ENCODE measurements at regions not wholly inside any gene's neighbourhood (a gene's known extent, or its start where the extent isn't known, plus 50 kb on each side); places are given as distances from the start of the nearest gene placed in this dataset.

DNA sequence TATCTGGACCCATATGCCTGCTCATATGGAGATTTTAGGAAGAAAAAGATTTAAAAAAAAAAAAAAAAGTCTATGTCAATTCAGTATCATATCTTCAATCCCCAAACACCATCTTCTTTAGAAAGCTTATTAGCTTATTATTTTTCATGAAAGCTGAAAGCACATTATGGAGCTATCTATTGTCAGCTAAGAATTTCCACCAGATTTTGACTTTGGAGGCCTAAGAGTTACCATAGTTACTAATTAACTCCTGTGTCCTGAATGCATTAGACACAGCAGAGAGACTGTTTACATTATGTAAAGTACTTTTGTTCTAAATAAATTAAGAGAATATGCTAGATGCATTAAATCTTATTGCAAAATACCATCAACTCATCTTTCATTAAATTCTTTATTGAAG is 255.5 kb upstream of the NRSN1 start:
- TF ChIP-seq, protein P1, sequence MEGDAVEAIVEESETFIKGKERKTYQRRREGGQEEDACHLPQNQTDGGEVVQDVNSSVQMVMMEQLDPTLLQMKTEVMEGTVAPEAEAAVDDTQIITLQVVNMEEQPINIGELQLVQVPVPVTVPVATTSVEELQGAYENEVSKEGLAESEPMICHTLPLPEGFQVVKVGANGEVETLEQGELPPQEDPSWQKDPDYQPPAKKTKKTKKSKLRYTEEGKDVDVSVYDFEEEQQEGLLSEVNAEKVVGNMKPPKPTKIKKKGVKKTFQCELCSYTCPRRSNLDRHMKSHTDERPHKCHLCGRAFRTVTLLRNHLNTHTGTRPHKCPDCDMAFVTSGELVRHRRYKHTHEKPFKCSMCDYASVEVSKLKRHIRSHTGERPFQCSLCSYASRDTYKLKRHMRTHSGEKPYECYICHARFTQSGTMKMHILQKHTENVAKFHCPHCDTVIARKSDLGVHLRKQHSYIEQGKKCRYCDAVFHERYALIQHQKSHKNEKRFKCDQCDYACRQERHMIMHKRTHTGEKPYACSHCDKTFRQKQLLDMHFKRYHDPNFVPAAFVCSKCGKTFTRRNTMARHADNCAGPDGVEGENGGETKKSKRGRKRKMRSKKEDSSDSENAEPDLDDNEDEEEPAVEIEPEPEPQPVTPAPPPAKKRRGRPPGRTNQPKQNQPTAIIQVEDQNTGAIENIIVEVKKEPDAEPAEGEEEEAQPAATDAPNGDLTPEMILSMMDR (IDR thresholded peaks at IDR 0.05): no peak
- TF ChIP-seq POLR2A (IDR thresholded peaks at IDR 0.05): no peak
